Activated CD4-positive, alpha-beta memory T cell treated with anti-CD3 and anti-CD28 coated beads for 36 hours (primary cell): ENCODE measurements at regions not wholly inside any gene's neighbourhood (a gene's known extent, or its start where the extent isn't known, plus 50 kb on each side); places are given as distances from the start of the nearest gene placed in this dataset.

ENCODE experiments used
- CTCF ChIA-PET: fragments of 350-600 bp; sonication (Branson Sonifier 250); formaldehyde crosslinking; loops from one replicate; lab custom pipeline; 2021; ENCODE audit warnings: antibody characterized with exemption, inconsistent platforms; lab: Charles Lee
- POLR2A ChIA-PET: fragments of 350-600 bp; sonication (Branson Sonifier 250); formaldehyde crosslinking; loops from one replicate; lab custom pipeline; 2021; ENCODE audit warnings: antibody characterized with exemption; lab: Charles Lee
- DNase-seq: peaks from one replicate; pipeline ENCODE4 v3.0.0-alpha.2; 2020
- H3K27ac Mint-ChIP-seq: one replicate; pipeline ENCODE4 v1.8.0; 2021; ENCODE audit warnings: mixed read lengths
- H3K27me3 Mint-ChIP-seq: one replicate; pipeline ENCODE4 v1.8.0; 2021; ENCODE audit warnings: mixed read lengths
- H3K36me3 Mint-ChIP-seq: one replicate; pipeline ENCODE4 v1.8.0; 2021; ENCODE audit warnings: mixed read lengths
- H3K4me1 Mint-ChIP-seq: one replicate; pipeline ENCODE4 v1.8.0; 2021; ENCODE audit warnings: low read depth, mixed read lengths
- H3K4me3 Mint-ChIP-seq: one replicate; pipeline ENCODE4 v1.8.0; 2021; ENCODE audit warnings: mild to moderate bottlenecking, mixed read lengths
- H3K9me3 Mint-ChIP-seq: one replicate; pipeline ENCODE4 v1.8.0; 2021; ENCODE audit warnings: mixed read lengths
- intact Hi-C: fragments of 100-400 bp; cut with micrococcal nuclease; formaldehyde crosslinking; loops from one replicate; pipeline ENCODE4 v1.15.1; 2023

GRCh38 chr2:190786404-190787166, 94.0 kb upstream of the GLS start:
- H3K36me3 Mint-ChIP-seq = no peaks in the 10 kb centered on the region
- POLR2A ChIA-PET = interaction anchor here (0.6 kb wide), 1 partner anchor 159 kb away, joined by 3 read pairs; no protein-coding TSS in a partner anchor
- peaks cover 38% of the 10 kb centered on the region for H3K4me1 Mint-ChIP-seq
- intact Hi-C loops = no loop called here
- no peak for DNase-seq
- peaks cover 3% of the 10 kb centered on the region for H3K27me3 Mint-ChIP-seq
- CTCF ChIA-PET = no interaction called here
- peaks cover 4% of the 10 kb centered on the region for H3K9me3 Mint-ChIP-seq
- H3K4me3 Mint-ChIP-seq = no peak overlapping the region
- H3K27ac Mint-ChIP-seq = no peak overlapping the region

GRCh38 chr2:190787743-190788235, 92.8 kb upstream of the GLS start:
- CTCF ChIA-PET = no interaction called here

GRCh38 chr2:190789074-190790004, 91.3 kb upstream of the GLS start:
- H3K36me3 Mint-ChIP-seq = no peaks in the 10 kb centered on the region
- intact Hi-C loops = loop anchor here (5.0 kb wide), 2 partner anchors 93 to 257 kb away; partner anchors contain the start of genes GLS and NEMP2
- no peaks in the 10 kb centered on the region for H3K27me3 Mint-ChIP-seq
- DNase-seq = no peak
- H3K4me3 Mint-ChIP-seq = no peak overlapping the region
- H3K9me3 Mint-ChIP-seq = peaks cover under 1% of the 10 kb centered on the region
- H3K4me1 Mint-ChIP-seq = peaks cover 55% of the 10 kb centered on the region
- H3K27ac Mint-ChIP-seq = no peak overlapping the region
- CTCF ChIA-PET = interaction anchor here (1.6 kb wide), 1 partner anchor 16 kb away, joined by 4 read pairs; no protein-coding TSS in a partner anchor
- POLR2A ChIA-PET = interaction anchor here (0.6 kb wide), 1 partner anchor 49 kb away, joined by 3 read pairs; no protein-coding TSS in a partner anchor

More at GRCh38 chr2:190787743-190788235, 92.8 kb upstream of the GLS start:
- intact Hi-C loops = no loop called here
- Mint-ChIP-seq H3K36me3 (no peaks in the 10 kb centered on the region), H3K27me3 (peaks cover 3% of the 10 kb centered on the region), H3K4me1 (peaks cover 46% of the 10 kb centered on the region), H3K27ac (no peak overlapping the region), H3K4me3 (no peak overlapping the region), H3K9me3 (peaks cover 4% of the 10 kb centered on the region)
- no peak for DNase-seq
- POLR2A ChIA-PET = interaction anchor here (0.6 kb wide), 2 partner anchors 181 to 377 kb away, joined by 3 to 4 read pairs; no protein-coding TSS in a partner anchor

- Mint-ChIP-seq H3K27ac (peak overlapping the region; percentile 61), H3K9me3 (no peaks in the 10 kb centered on the region), H3K4me3 (no peak overlapping the region), H3K27me3 (no peaks in the 10 kb centered on the region), H3K4me1 (peaks cover 55% of the 10 kb centered on the region), H3K36me3 (no peaks in the 10 kb centered on the region)
- intact Hi-C loops = loop anchor here (5.0 kb wide), 2 partner anchors 91 to 259 kb away; partner anchors contain the start of genes GLS and NEMP2
- CTCF ChIA-PET = interaction anchor here (0.7 to 1.7 kb wide), 4 partner anchors 13 to 112 kb away, joined by 3 to 5 read pairs (median 4); no protein-coding TSS in a partner anchor
- POLR2A ChIA-PET = no interaction called here
- DNase-seq = peak; percentile 73
Observed at GRCh38 chr2:190791347-190791975, 89.2 kb upstream of the GLS start.

GRCh38 chr2:190791976-190792575, 88.5 kb upstream of the GLS start:
- Mint-ChIP-seq H3K36me3 (no peaks in the 10 kb centered on the region), H3K4me1 (peaks cover 50% of the 10 kb centered on the region), H3K4me3 (no peak overlapping the region), H3K27me3 (no peaks in the 10 kb centered on the region), H3K9me3 (no peaks in the 10 kb centered on the region), H3K27ac (peak overlapping the region; percentile 61)
- DNase-seq = no peak
- POLR2A ChIA-PET = interaction anchor here (0.9 kb wide), 1 partner anchor 116 kb away, joined by 3 read pairs; no protein-coding TSS in a partner anchor
- intact Hi-C loops = loop anchor here (2.0 to 5.0 kb wide), 3 partner anchors 53 to 260 kb away; partner anchors contain the start of genes GLS and NEMP2
- CTCF ChIA-PET = interaction anchor here (0.7 to 1.7 kb wide), 5 partner anchors 52 to 363 kb away, joined by 3 to 5 read pairs (median 3); no protein-coding TSS in a partner anchor

- Mint-ChIP-seq H3K36me3 (no peaks in the 10 kb centered on the region), H3K9me3 (no peaks in the 10 kb centered on the region), H3K27me3 (no peaks in the 10 kb centered on the region), H3K4me1 (peaks cover 50% of the 10 kb centered on the region), H3K27ac (peak overlapping the region; percentile 68), H3K4me3 (no peak overlapping the region)
- ChIA-PET POLR2A (interaction anchor here (0.9 to 1.0 kb wide), 3 partner anchors 17 to 115 kb away, joined by 3 to 4 read pairs (median 3); no protein-coding TSS in a partner anchor), CTCF (interaction anchor here (1.1 to 3.4 kb wide), 2 partner anchors 12 to 57 kb away, joined by 3 to 18 read pairs; no protein-coding TSS in a partner anchor)
- intact Hi-C loops = loop anchor here (2.0 to 5.0 kb wide), 3 partner anchors 52 to 261 kb away; partner anchors contain the start of genes GLS and NEMP2
- DNase-seq = peak; percentile 43
Observed at GRCh38 chr2:190792956-190793888, 87.4 kb upstream of the GLS start.

- ChIA-PET POLR2A (interaction anchor here (1.0 kb wide), 1 partner anchor 87 kb away, joined by 4 read pairs; no protein-coding TSS in a partner anchor), CTCF (interaction anchor here (1.1 to 3.4 kb wide), 3 partner anchors 11 to 56 kb away, joined by 3 to 18 read pairs (median 3); no protein-coding TSS in a partner anchor)
- no peaks in the 10 kb centered on the region for H3K36me3 Mint-ChIP-seq
- H3K27me3 Mint-ChIP-seq = no peaks in the 10 kb centered on the region
- no peak overlapping the region for H3K4me3 Mint-ChIP-seq
- intact Hi-C loops = loop anchor here (2.0 to 5.0 kb wide), 3 partner anchors 72 to 262 kb away; partner anchors contain the start of genes GLS and NEMP2
- no peaks in the 10 kb centered on the region for H3K9me3 Mint-ChIP-seq
- peaks cover 50% of the 10 kb centered on the region for H3K4me1 Mint-ChIP-seq
- DNase-seq = no peak
- H3K27ac Mint-ChIP-seq = peak overlapping the region; percentile 3
Observed at GRCh38 chr2:190794377-190794776, 86.2 kb upstream of the GLS start.

GRCh38 chr2:190794790-190795189, 85.8 kb upstream of the GLS start:
- Mint-ChIP-seq H3K27ac (peak overlapping the region; percentile 3), H3K36me3 (no peaks in the 10 kb centered on the region), H3K27me3 (no peaks in the 10 kb centered on the region), H3K4me3 (no peak overlapping the region), H3K4me1 (peaks cover 48% of the 10 kb centered on the region), H3K9me3 (no peaks in the 10 kb centered on the region)
- DNase-seq = no peak
- ChIA-PET POLR2A (no interaction called here), CTCF (interaction anchor here (0.6 to 3.4 kb wide), 4 partner anchors 11 to 82 kb away, joined by 3 to 18 read pairs (median 3); no protein-coding TSS in a partner anchor)
- intact Hi-C loops = loop anchor here (2.0 to 5.0 kb wide), 3 partner anchors 72 to 262 kb away; partner anchors contain the start of genes GLS and NEMP2

GRCh38 chr2:190795686-190796085, 84.9 kb upstream of the GLS start:
- no peak overlapping the region for H3K27ac Mint-ChIP-seq
- intact Hi-C loops = loop anchor here (2.0 kb wide), 1 partner anchor 73 kb away; no protein-coding TSS in a partner anchor
- CTCF ChIA-PET = interaction anchor here (0.8 to 3.4 kb wide), 3 partner anchors 11 to 55 kb away, joined by 3 to 18 read pairs (median 3); no protein-coding TSS in a partner anchor

More at GRCh38 chr2:190795686-190796085, 84.9 kb upstream of the GLS start:
- Mint-ChIP-seq H3K27me3 (no peaks in the 10 kb centered on the region), H3K9me3 (no peaks in the 10 kb centered on the region), H3K4me3 (no peak overlapping the region), H3K36me3 (no peaks in the 10 kb centered on the region), H3K4me1 (peaks cover 43% of the 10 kb centered on the region)
- POLR2A ChIA-PET = interaction anchor here (0.7 kb wide), 1 partner anchor 12 kb away, joined by 5 read pairs; no protein-coding TSS in a partner anchor
- DNase-seq = no peak
